H9 (cell line): ENCODE measurements at regions not wholly inside any gene's neighbourhood (a gene's known extent, or its start where the extent isn't known, plus 50 kb on each side); places are given as distances from the start of the nearest gene placed in this dataset.

Source experiments
- DNase-seq: peaks from one replicate; pipeline ENCODE4 v3.0.0-alpha.2; 2017
- H2AFZ ChIP-seq: one replicate; pipeline ENCODE4 v1.6.1; 2013; ENCODE audit warnings: mild to moderate bottlenecking, low read length, control low read depth, moderate library complexity
- H2AK5ac ChIP-seq: 2 replicates; pipeline ENCODE4 v1.6.1; 2013; ENCODE audit warnings: low read length, control low read depth, mixed read lengths; ENCODE audit not compliant: insufficient read length
- H2BK120ac ChIP-seq: one replicate; pipeline ENCODE4 v1.6.1; 2013; ENCODE audit warnings: low read depth, mild to moderate bottlenecking, low read length, control low read depth, inconsistent platforms; ENCODE audit not compliant: poor library complexity, severe bottlenecking
- H2BK12ac ChIP-seq: 2 replicates; pipeline ENCODE4 v1.6.1; 2013; ENCODE audit warnings: low read length, control low read depth, mixed read lengths, low read depth; ENCODE audit not compliant: insufficient read length
- H2BK15ac ChIP-seq: 2 replicates; pipeline ENCODE4 v1.6.1; 2013; ENCODE audit warnings: low read depth, low read length, control low read depth
- H2BK20ac ChIP-seq: one replicate; pipeline ENCODE4 v1.6.1; 2013; ENCODE audit warnings: low read depth, mild to moderate bottlenecking, low read length, control low read depth, inconsistent platforms; ENCODE audit not compliant: poor library complexity, severe bottlenecking
- H2BK5ac ChIP-seq: 2 replicates; pipeline ENCODE4 v1.6.1; 2013; ENCODE audit warnings: low read length, control low read depth, mixed read lengths; ENCODE audit not compliant: insufficient read length
- H3K14ac ChIP-seq: 2 replicates; pipeline ENCODE4 v1.6.1; 2013; ENCODE audit warnings: low read length, control low read depth; ENCODE audit not compliant: insufficient read depth
- H3K18ac ChIP-seq: 2 replicates; pipeline ENCODE4 v1.6.1; 2013; ENCODE audit warnings: low read depth, mild to moderate bottlenecking, mixed read lengths, low read length, control low read depth; ENCODE audit not compliant: insufficient read length
- H3K23ac ChIP-seq: 2 replicates; pipeline ENCODE4 v1.6.1; 2013; ENCODE audit warnings: low read length, control low read depth, mixed read lengths, low read depth; ENCODE audit not compliant: insufficient read length
- H3K23me2 ChIP-seq: 2 replicates; pipeline ENCODE4 v1.6.1; 2013; ENCODE audit warnings: low read depth, mild to moderate bottlenecking, mixed read lengths, low read length, control low read depth; ENCODE audit not compliant: insufficient read length, poor library complexity, severe bottlenecking
- H3K27ac ChIP-seq: 2 replicates; pipeline ENCODE4 v1.5.1; 2013; ENCODE audit warnings: low read length, control low read depth, mixed read lengths, low read depth; ENCODE audit not compliant: insufficient read length
- H3K27me3 ChIP-seq: 2 replicates; pipeline ENCODE4 v1.6.1; 2013; ENCODE audit warnings: low read length, control low read depth, inconsistent platforms; ENCODE audit not compliant: insufficient read depth
- H3K4ac ChIP-seq: 2 replicates; pipeline ENCODE4 v1.6.1; 2013; ENCODE audit warnings: low read depth, mild to moderate bottlenecking, control low read depth, inconsistent platforms, low read length, moderate library complexity
- H3K4me1 ChIP-seq: 2 replicates; pipeline ENCODE4 v1.6.1; 2013; ENCODE audit warnings: low read length, control low read depth, inconsistent platforms; ENCODE audit not compliant: insufficient read depth
- H3K4me2 ChIP-seq: 2 replicates; pipeline ENCODE4 v1.6.1; 2013; ENCODE audit warnings: low read length, control low read depth, mixed read lengths; ENCODE audit not compliant: insufficient read length, insufficient read depth
- H3K56ac ChIP-seq: 2 replicates; pipeline ENCODE4 v1.6.1; 2013; ENCODE audit warnings: low read depth, mild to moderate bottlenecking, mixed read lengths, low read length, control low read depth; ENCODE audit not compliant: insufficient read length
- H3K79me1 ChIP-seq: 2 replicates; pipeline ENCODE4 v1.6.1; 2013; ENCODE audit warnings: low read depth, mild to moderate bottlenecking, moderate library complexity, low read length, control low read depth, inconsistent platforms; ENCODE audit not compliant: insufficient read depth, poor library complexity, severe bottlenecking
- H3K79me2 ChIP-seq: 2 replicates; pipeline ENCODE4 v1.6.1; 2013; ENCODE audit warnings: low read length, control low read depth, inconsistent platforms; ENCODE audit not compliant: insufficient read depth
- H3K9ac ChIP-seq: 2 replicates; pipeline ENCODE4 v1.6.1; 2013; ENCODE audit warnings: low read length, control low read depth, mixed read lengths; ENCODE audit not compliant: insufficient read length; ENCODE audit errors: extremely low read depth
- H3K9me3 ChIP-seq: one replicate; pipeline ENCODE4 v1.6.1; 2013; ENCODE audit warnings: low read depth, low read length, inconsistent platforms; ENCODE audit not compliant: control insufficient read depth
- H3T11ph ChIP-seq: one replicate; pipeline ENCODE4 v1.6.1; 2013; ENCODE audit warnings: mild to moderate bottlenecking, low read length, control low read depth, inconsistent platforms
- H4K20me1 ChIP-seq: one replicate; pipeline ENCODE4 v1.6.1; 2013; ENCODE audit not compliant: control insufficient read depth, insufficient read length, insufficient read depth
- H4K5ac ChIP-seq: 2 replicates; pipeline ENCODE4 v1.6.1; 2013; ENCODE audit warnings: low read depth, mild to moderate bottlenecking, mixed read lengths, low read length, control low read depth; ENCODE audit not compliant: insufficient read length
- H4K8ac ChIP-seq: replicated peaks from 2 replicates; pipeline ENCODE4 v1.6.1; 2013; ENCODE audit warnings: low read length, control low read depth, mixed read lengths, low read depth; ENCODE audit not compliant: insufficient read length
- H4K91ac ChIP-seq: 2 replicates; pipeline ENCODE4 v1.6.1; 2013; ENCODE audit warnings: low read depth, mild to moderate bottlenecking, moderate library complexity, mixed read lengths, low read length, control low read depth; ENCODE audit not compliant: insufficient read length
- H3K27ac Mint-ChIP-seq, 3 experiments: 2 replicates in 2 of 3; 3 replicates in 1 of 3; pipeline ENCODE4 v1.8.0; 2020 to 2021; ENCODE audit warnings: mixed read lengths in 3 of 3, mild to moderate bottlenecking in 1 of 3, moderate library complexity in 1 of 3
- H3K27me3 Mint-ChIP-seq: 2 replicates; pipeline ENCODE4 v1.8.0; 2021; ENCODE audit warnings: low read depth, mild to moderate bottlenecking, moderate library complexity, mixed read lengths
- H3K36me3 Mint-ChIP-seq, 3 experiments: 2 replicates in 2 of 3; 3 replicates in 1 of 3; pipeline ENCODE4 v1.8.0; 2020 to 2021; ENCODE audit warnings: low read depth in 3 of 3, mixed read lengths in 3 of 3; ENCODE audit not compliant: insufficient read depth in 1 of 3
- H3K4me1 Mint-ChIP-seq, 2 experiments: 2 replicates each; pipeline ENCODE4 v1.8.0; 2020; ENCODE audit warnings: mixed read lengths in 2 of 2
- H3K4me3 Mint-ChIP-seq, 2 experiments: 2 replicates in 1 of 2; 3 replicates in 1 of 2; pipeline ENCODE4 v1.8.0; 2020 to 2021; ENCODE audit warnings: mild to moderate bottlenecking in 2 of 2, mixed read lengths in 2 of 2, moderate library complexity in 1 of 2
- H3K9me3 Mint-ChIP-seq, 2 experiments: 2 replicates in 1 of 2; 3 replicates in 1 of 2; pipeline ENCODE4 v1.8.0; 2020; ENCODE audit warnings: mild to moderate bottlenecking in 2 of 2, mixed read lengths in 2 of 2, moderate library complexity in 1 of 2
- CTCF ChIP-seq: fragments of 200-600 bp; sonication (generic); conservative IDR thresholded peaks from 3 replicates; pipeline ENCODE4 v1.8.0; 2021; ENCODE audit warnings: antibody characterized with exemption, mild to moderate bottlenecking
- WGBS: extraction: QIAGEN DNeasy Blood & Tissue Kit; methylation state at CpG from one replicate; pipeline ENCODE4 v1.1.7; 2013; ENCODE audit warnings: missing lambda C conversion rate, low lambda C conversion rate, mixed read lengths; ENCODE audit not compliant: insufficient read length; ENCODE audit errors: extremely low coverage; 5-methylcytosine and 5-hydroxymethylcytosine counted together

DNA sequence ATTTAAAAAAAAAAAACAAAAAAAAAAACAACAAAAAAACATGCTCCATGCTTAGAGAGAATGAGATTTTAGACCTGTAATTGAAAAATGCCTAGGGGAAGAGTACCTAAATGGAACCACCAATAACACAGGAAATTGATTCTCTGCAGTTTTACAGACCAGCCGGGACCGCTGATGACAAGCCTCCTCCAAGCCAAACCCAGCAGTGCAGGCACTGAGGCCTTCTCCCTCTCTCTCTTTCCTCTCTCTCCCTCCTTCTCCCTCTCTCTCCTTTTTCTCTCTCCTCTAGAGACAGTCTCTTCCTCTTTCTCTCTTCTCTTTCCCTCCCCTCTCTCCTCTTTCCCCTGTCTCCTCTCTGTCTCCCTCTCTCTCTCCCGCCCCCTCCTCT lies 228.8 kb upstream of the COPS8 start:
- Mint-ChIP-seq H3K9me3 (peaks cover 6 to 21% of the 10 kb centered on the region in 2 experiments), H3K27ac (peak overlapping the region in 1 of 3 experiments; percentile 86; a peak in 1 of 7 replicates), H3K4me1 (peaks cover 71 to 72% of the 10 kb centered on the region in 2 experiments), H3K4me3 (peak overlapping the region; percentile 24 to 48; a peak in 2 of 5 replicates), H3K27me3 (peaks cover 34% of the 10 kb centered on the region), H3K36me3 (peaks cover 4 to 17% (median 5%) of the 10 kb centered on the region in 3 experiments; a peak in 4 of 7 replicates)
- Histone ChIP-seq H3K79me1 (no peaks in the 10 kb centered on the region), H4K5ac (no peak overlapping the region), H2AK5ac (no peak overlapping the region), H2BK12ac (no peak overlapping the region), H2BK20ac (no peak overlapping the region), H2BK15ac (no peak overlapping the region), H3K23me2 (no peaks in the 10 kb centered on the region), H3K4me2 (no peak overlapping the region), H3K79me2 (no peaks in the 10 kb centered on the region), H4K20me1 (no peaks in the 10 kb centered on the region), H3K56ac (no peak overlapping the region), H3K27me3 (no peaks in the 10 kb centered on the region), H3K9me3 (no peaks in the 10 kb centered on the region), H4K8ac (no peak overlapping the region), H2BK5ac (no peak overlapping the region), H3K23ac (no peak overlapping the region), H3K4ac (no peak overlapping the region), H3K9ac (no peak overlapping the region), H3T11ph (no peak overlapping the region), H3K18ac (no peak overlapping the region), H3K4me1 (peaks cover 3% of the 10 kb centered on the region; the same call in 1 of the 2 replicates), H2AFZ (no peak overlapping the region), H3K27ac (no peak overlapping the region), H2BK120ac (no peak overlapping the region), H4K91ac (no peak overlapping the region), H3K14ac (no peak overlapping the region)
- no peak for TF ChIP-seq CTCF
- no CpG with 5 or more reads among the region's 3 CpGs for WGBS
- DNase-seq: no peak
